GM12875 (cell line): ENCODE measurements at regions not wholly inside any gene's neighbourhood (a gene's known extent, or its start where the extent isn't known, plus 50 kb on each side); places are given as distances from the start of the nearest gene placed in this dataset.

ENCODE experiments used
- H3K4me3 ChIP-seq: one replicate; pipeline ENCODE4 v1.5.1; 2011; ENCODE audit warnings: low read depth, low read length, control low read depth
- CTCF ChIP-seq: IDR thresholded peaks from 2 replicates; pipeline ENCODE4 v1.5.1; 2011; ENCODE audit warnings: low read depth, mild to moderate bottlenecking, control low read depth, inconsistent platforms, low read length, moderate library complexity, borderline replicate concordance; ENCODE audit not compliant: insufficient read depth

DNA sequence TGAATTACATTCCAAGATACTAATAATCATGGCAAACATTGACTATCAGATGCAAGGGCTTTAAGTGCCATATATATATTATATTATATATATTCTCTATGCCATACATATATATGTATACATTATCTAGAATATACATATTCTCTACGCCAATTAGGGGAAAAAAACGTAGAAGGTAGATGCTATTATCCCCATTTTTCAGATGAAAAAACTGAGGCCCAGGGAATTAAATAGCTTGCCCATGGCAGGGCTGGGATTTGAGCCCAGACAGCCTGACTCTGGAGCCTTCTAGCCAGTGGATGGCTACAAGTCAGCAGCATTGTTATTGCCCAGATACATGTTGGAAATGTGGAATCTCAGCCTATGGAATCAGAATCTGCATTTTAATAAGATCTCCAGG, 116.0 kb upstream of the BTG1 start:
- no peak for TF ChIP-seq CTCF
- no peak overlapping the region for H3K4me3 ChIP-seq

DNA sequence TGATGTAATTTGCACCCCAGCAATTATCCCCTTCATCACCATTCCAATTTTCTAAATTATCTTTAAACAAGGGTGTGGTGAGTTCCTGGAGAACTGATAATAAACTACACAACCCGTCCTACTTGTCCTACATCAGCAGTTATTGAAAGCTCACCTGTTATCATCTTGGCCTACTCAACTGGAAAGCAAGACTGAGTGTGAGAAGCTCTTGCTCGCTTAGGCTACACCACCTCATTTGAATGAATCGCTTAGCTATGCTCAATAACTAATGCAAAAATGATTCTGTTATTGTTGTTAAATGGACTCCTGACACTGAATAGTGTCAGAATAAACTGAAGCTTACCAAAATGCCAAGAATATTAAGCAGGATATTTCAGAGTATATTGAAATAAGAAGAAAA, 115.4 kb upstream of the BTG1 start:
- no peak for TF ChIP-seq CTCF
- H3K4me3 ChIP-seq = no peak overlapping the region

DNA sequence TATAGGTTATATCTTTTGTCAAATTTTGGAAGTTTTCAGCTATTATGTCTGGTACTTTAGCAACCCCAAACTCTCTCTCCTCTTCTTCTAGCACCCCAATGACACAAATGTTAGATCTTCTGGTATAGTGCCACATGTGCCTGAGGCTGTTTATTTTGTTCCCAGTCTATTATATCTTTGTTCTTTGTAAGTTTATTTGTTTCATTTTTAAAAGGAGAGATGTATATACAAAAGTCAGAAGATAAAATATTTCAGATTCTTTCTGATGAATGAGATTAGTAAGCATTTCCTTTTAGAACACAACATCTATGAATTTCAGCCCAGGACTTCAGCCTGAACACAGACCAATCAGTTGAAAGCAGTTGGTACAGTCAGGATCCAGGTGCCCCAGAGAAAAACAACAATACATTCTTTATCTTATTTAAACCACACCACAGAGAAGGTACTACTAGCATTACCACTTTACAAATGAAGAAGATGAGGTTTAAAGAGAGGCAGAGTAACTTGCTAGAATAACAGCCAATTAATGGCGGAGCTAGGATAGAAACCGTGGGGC, 114.1 kb upstream of the BTG1 start:
- no peak for TF ChIP-seq CTCF
- no peak overlapping the region for H3K4me3 ChIP-seq

DNA sequence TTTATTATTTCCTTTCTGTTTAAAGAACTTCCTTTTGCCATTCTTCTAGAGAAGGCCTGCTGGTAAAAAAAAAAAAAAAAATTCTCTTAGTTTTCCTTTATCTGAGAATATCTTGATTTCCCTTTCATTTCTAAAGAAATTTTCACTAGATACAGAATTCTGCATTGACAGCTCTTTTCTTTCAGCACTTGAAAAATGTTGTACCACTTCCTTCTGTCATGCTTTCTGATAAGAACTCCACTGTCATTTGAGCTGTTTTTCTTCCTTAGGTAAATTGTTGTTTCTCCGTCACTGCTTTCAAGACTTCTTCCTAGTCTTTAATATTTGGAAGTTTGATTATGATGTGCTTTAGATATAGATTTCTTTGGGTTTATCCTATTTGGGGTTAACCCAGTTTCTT, 113.6 kb upstream of the BTG1 start:
- no peak for TF ChIP-seq CTCF
- H3K4me3 ChIP-seq = no peak overlapping the region

DNA sequence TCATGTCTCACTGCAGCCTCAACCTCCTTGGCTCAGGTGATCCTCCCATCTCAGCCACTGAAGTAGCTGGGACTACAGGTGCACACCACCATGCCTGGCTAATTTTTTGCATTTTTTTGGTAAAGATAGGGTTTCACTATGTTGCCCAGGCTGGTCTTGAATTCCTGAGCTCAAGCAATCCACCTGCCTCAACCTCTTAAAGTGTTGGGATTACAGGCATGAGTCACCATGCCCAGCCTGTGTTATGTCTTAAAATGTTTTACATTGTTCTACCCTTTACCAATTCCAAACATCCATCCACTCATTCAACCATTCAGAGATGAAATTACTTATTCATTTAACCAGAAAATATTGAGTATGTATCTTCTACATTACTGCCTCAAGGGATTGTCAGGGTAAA, 111.6 kb upstream of the BTG1 start:
- no peak overlapping the region for H3K4me3 ChIP-seq
- TF ChIP-seq CTCF = no peak

DNA sequence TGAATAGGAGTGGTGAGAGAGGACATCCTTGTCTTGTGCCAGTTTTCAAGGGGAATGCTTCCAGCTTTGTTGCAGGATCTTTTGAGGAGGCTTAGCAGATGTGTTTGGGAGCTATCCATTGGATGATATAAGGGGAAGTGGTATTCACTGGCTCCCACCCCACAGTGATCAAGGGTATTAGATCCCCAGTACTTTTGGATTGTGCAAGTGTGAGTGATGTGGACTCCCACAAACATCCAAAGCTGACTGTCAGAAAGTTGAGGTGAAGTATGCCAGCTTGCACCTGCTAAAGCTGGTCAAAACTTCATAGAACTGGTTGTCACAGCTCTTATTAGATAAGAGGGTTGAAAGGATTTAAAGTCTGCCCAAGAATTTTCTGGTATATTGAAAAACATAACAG, 110.1 kb upstream of the BTG1 start:
- no peak for TF ChIP-seq CTCF
- no peak overlapping the region for H3K4me3 ChIP-seq

- no peak for TF ChIP-seq CTCF
- H3K4me3 ChIP-seq = no peak overlapping the region
Measured at GRCh38 chr12:92253301-92253700, 107.7 kb upstream of the BTG1 start.
